Activated naive CD4-positive, alpha-beta T cell treated with anti-CD3 and anti-CD28 coated beads for 36 hours (primary cell): ENCODE measurements at regions not wholly inside any gene's neighbourhood (a gene's known extent, or its start where the extent isn't known, plus 50 kb on each side); places are given as distances from the start of the nearest gene placed in this dataset.

Experiments
- CTCF ChIA-PET: fragments of 350-600 bp; sonication (Branson Sonifier 250); formaldehyde crosslinking; loops from one replicate; lab custom pipeline; 2021; ENCODE audit warnings: antibody characterized with exemption; lab: Charles Lee
- DNase-seq: peaks from one replicate; pipeline ENCODE4 v3.0.0-alpha.2; 2020
- H3K27ac Mint-ChIP-seq: one replicate; pipeline ENCODE4 v1.8.0; 2021; ENCODE audit warnings: mild to moderate bottlenecking, mixed read lengths
- H3K27me3 Mint-ChIP-seq: one replicate; pipeline ENCODE4 v1.8.0; 2021; ENCODE audit warnings: low read depth, mixed read lengths
- H3K36me3 Mint-ChIP-seq: one replicate; pipeline ENCODE4 v1.8.0; 2021; ENCODE audit warnings: low read depth, mixed read lengths
- H3K4me1 Mint-ChIP-seq: one replicate; pipeline ENCODE4 v1.8.0; 2021; ENCODE audit warnings: low read depth, mixed read lengths
- H3K4me3 Mint-ChIP-seq: one replicate; pipeline ENCODE4 v1.8.0; 2021; ENCODE audit warnings: mild to moderate bottlenecking, moderate library complexity, mixed read lengths
- H3K9me3 Mint-ChIP-seq: one replicate; pipeline ENCODE4 v1.8.0; 2021; ENCODE audit warnings: mixed read lengths
- intact Hi-C: fragments of 100-400 bp; cut with micrococcal nuclease; formaldehyde crosslinking; loops from one replicate; pipeline ENCODE4 v1.15.1; 2023

- CTCF ChIA-PET, result no interaction called here
- H3K36me3 Mint-ChIP-seq, result no peaks in the 10 kb centered on the region
- no peak overlapping the region for H3K27ac Mint-ChIP-seq
- intact Hi-C loops, result no loop called here
- H3K9me3 Mint-ChIP-seq, result no peaks in the 10 kb centered on the region
- H3K4me3 Mint-ChIP-seq, result no peak overlapping the region
- DNase-seq, result no peak
- no peaks in the 10 kb centered on the region for H3K4me1 Mint-ChIP-seq
- H3K27me3 Mint-ChIP-seq, result no peaks in the 10 kb centered on the region
These were observed 191.3 kb downstream of the KLF5 start for GRCh38 chr13:73250061-73250460.

- CTCF ChIA-PET, result interaction anchor here (0.6 to 0.7 kb wide), 2 partner anchors 56 to 512 kb away, joined by 3 read pairs; no protein-coding TSS in a partner anchor
- H3K4me1 Mint-ChIP-seq, result no peaks in the 10 kb centered on the region
- no peak overlapping the region for H3K4me3 Mint-ChIP-seq
- no peak for DNase-seq
- intact Hi-C loops, result no loop called here
- H3K27me3 Mint-ChIP-seq, result no peaks in the 10 kb centered on the region
- H3K9me3 Mint-ChIP-seq, result no peaks in the 10 kb centered on the region
- H3K27ac Mint-ChIP-seq, result no peak overlapping the region
- H3K36me3 Mint-ChIP-seq, result no peaks in the 10 kb centered on the region
These were observed 190.1 kb downstream of the KLF5 start for GRCh38 chr13:73248711-73249580.

- H3K9me3 Mint-ChIP-seq, result no peaks in the 10 kb centered on the region
- H3K4me3 Mint-ChIP-seq, result no peak overlapping the region
- DNase-seq, result no peak
- no peaks in the 10 kb centered on the region for H3K27me3 Mint-ChIP-seq
- H3K36me3 Mint-ChIP-seq, result no peaks in the 10 kb centered on the region
- intact Hi-C loops, result no loop called here
- no peaks in the 10 kb centered on the region for H3K4me1 Mint-ChIP-seq
- no peak overlapping the region for H3K27ac Mint-ChIP-seq
- CTCF ChIA-PET, result no interaction called here
These were observed 189.3 kb downstream of the KLF5 start for GRCh38 chr13:73248154-73248553.

- Mint-ChIP-seq H3K27ac (no peak overlapping the region), H3K4me3 (no peak overlapping the region), H3K36me3 (no peaks in the 10 kb centered on the region), H3K9me3 (no peaks in the 10 kb centered on the region), H3K4me1 (no peaks in the 10 kb centered on the region), H3K27me3 (no peaks in the 10 kb centered on the region)
- intact Hi-C loops, result no loop called here
- CTCF ChIA-PET, result no interaction called here
- no peak for DNase-seq
These were observed 186.4 kb downstream of the KLF5 start for GRCh38 chr13:73245246-73245645.

GRCh38 chr13:73244467-73244866, 185.7 kb downstream of the KLF5 start:
- no peak for DNase-seq
- Mint-ChIP-seq H3K27ac (no peak overlapping the region), H3K4me1 (no peaks in the 10 kb centered on the region), H3K27me3 (no peaks in the 10 kb centered on the region), H3K9me3 (no peaks in the 10 kb centered on the region), H3K36me3 (no peaks in the 10 kb centered on the region), H3K4me3 (no peak overlapping the region)
- CTCF ChIA-PET, result no interaction called here
- intact Hi-C loops, result no loop called here

- Mint-ChIP-seq H3K36me3 (no peaks in the 10 kb centered on the region), H3K4me1 (no peaks in the 10 kb centered on the region), H3K9me3 (no peaks in the 10 kb centered on the region), H3K27me3 (no peaks in the 10 kb centered on the region), H3K27ac (no peak overlapping the region), H3K4me3 (no peak overlapping the region)
- no peak for DNase-seq
- intact Hi-C loops, result no loop called here
- CTCF ChIA-PET, result no interaction called here
These were observed 183.8 kb downstream of the KLF5 start for GRCh38 chr13:73242515-73243015.

GRCh38 chr13:73240193-73240592, 181.4 kb downstream of the KLF5 start:
- H3K4me1 Mint-ChIP-seq, result no peaks in the 10 kb centered on the region

GRCh38 chr13:73235385-73235784, 176.6 kb downstream of the KLF5 start:
- no peaks in the 10 kb centered on the region for H3K36me3 Mint-ChIP-seq
- DNase-seq, result no peak
- peaks cover 10% of the 10 kb centered on the region for H3K4me1 Mint-ChIP-seq
- CTCF ChIA-PET, result no interaction called here
- H3K27ac Mint-ChIP-seq, result no peak overlapping the region
- no peaks in the 10 kb centered on the region for H3K27me3 Mint-ChIP-seq
- H3K4me3 Mint-ChIP-seq, result no peak overlapping the region
- intact Hi-C loops, result no loop called here
- H3K9me3 Mint-ChIP-seq, result no peaks in the 10 kb centered on the region

More at GRCh38 chr13:73240193-73240592, 181.4 kb downstream of the KLF5 start:
- DNase-seq, result no peak
- Mint-ChIP-seq H3K27me3 (no peaks in the 10 kb centered on the region), H3K27ac (no peak overlapping the region), H3K9me3 (no peaks in the 10 kb centered on the region), H3K4me3 (no peak overlapping the region), H3K36me3 (no peaks in the 10 kb centered on the region)
- intact Hi-C loops, result no loop called here
- CTCF ChIA-PET, result no interaction called here

- intact Hi-C loops, result loop anchor here (2.0 to 5.0 kb wide), 2 partner anchors 451 to 701 kb away; partner anchors contain the start of gene DIS3
- H3K4me3 Mint-ChIP-seq, result no peak overlapping the region
- DNase-seq, result no peak
- no peak overlapping the region for H3K27ac Mint-ChIP-seq
- CTCF ChIA-PET, result interaction anchor here (1.0 kb wide), 1 partner anchor 12 kb away, joined by 3 read pairs; no protein-coding TSS in a partner anchor
- no peaks in the 10 kb centered on the region for H3K36me3 Mint-ChIP-seq
- H3K4me1 Mint-ChIP-seq, result peaks cover 31% of the 10 kb centered on the region
- H3K27me3 Mint-ChIP-seq, result no peaks in the 10 kb centered on the region
- no peaks in the 10 kb centered on the region for H3K9me3 Mint-ChIP-seq
These were observed 172.7 kb downstream of the KLF5 start for GRCh38 chr13:73231471-73231870.

GRCh38 chr13:73230716-73231115, 171.9 kb downstream of the KLF5 start:
- no peaks in the 10 kb centered on the region for H3K9me3 Mint-ChIP-seq
- intact Hi-C loops, result loop anchor here (1.0 to 5.0 kb wide), 4 partner anchors 172 to 702 kb away; partner anchors contain the start of gene DIS3
- no peaks in the 10 kb centered on the region for H3K36me3 Mint-ChIP-seq
- H3K27ac Mint-ChIP-seq, result peak overlapping the region; percentile 32
- H3K4me1 Mint-ChIP-seq, result peaks cover 31% of the 10 kb centered on the region
- no peak overlapping the region for H3K4me3 Mint-ChIP-seq
- peak; percentile 77 for DNase-seq
- no peaks in the 10 kb centered on the region for H3K27me3 Mint-ChIP-seq
- CTCF ChIA-PET, result interaction anchor here (0.6 to 1.0 kb wide), 2 partner anchors 11 to 185 kb away, joined by 3 read pairs; no protein-coding TSS in a partner anchor

GRCh38 chr13:73228546-73228945, 169.7 kb downstream of the KLF5 start:
- CTCF ChIA-PET, result interaction anchor here (1.0 to 1.4 kb wide), 4 partner anchors 11 to 478 kb away, joined by 3 to 4 read pairs (median 3); no protein-coding TSS in a partner anchor

GRCh38 chr13:73225990-73226389, 167.2 kb downstream of the KLF5 start:
- intact Hi-C loops, result loop anchor here (5.0 kb wide), 1 partner anchor 1934 kb away; no protein-coding TSS in a partner anchor
- H3K36me3 Mint-ChIP-seq, result no peaks in the 10 kb centered on the region
- no peak overlapping the region for H3K4me3 Mint-ChIP-seq
- no peaks in the 10 kb centered on the region for H3K27me3 Mint-ChIP-seq
- DNase-seq, result no peak
- CTCF ChIA-PET, result no interaction called here
- H3K27ac Mint-ChIP-seq, result no peak overlapping the region
- peaks cover 43% of the 10 kb centered on the region for H3K4me1 Mint-ChIP-seq
- H3K9me3 Mint-ChIP-seq, result no peaks in the 10 kb centered on the region

More at GRCh38 chr13:73228546-73228945, 169.7 kb downstream of the KLF5 start:
- Mint-ChIP-seq H3K27ac (peak overlapping the region; percentile 36), H3K36me3 (no peaks in the 10 kb centered on the region), H3K27me3 (no peaks in the 10 kb centered on the region), H3K9me3 (no peaks in the 10 kb centered on the region), H3K4me3 (no peak overlapping the region), H3K4me1 (peaks cover 42% of the 10 kb centered on the region)
- peak; percentile 37 for DNase-seq
- intact Hi-C loops, result loop anchor here (1.0 to 5.0 kb wide), 2 partner anchors 480 to 1936 kb away; no protein-coding TSS in a partner anchor
